SU-DHL-6 (cell line): ENCODE measurements at regions not wholly inside any gene's neighbourhood (a gene's known extent, or its start where the extent isn't known, plus 50 kb on each side); places are given as distances from the start of the nearest gene placed in this dataset.

ENCODE experiments used
- H2AFZ ChIP-seq: fragments of 200-600 bp; sonication (generic); 2 replicates; pipeline ENCODE4 v1.6.1; 2014; ENCODE audit warnings: low read depth, mild to moderate bottlenecking, moderate library complexity, mixed read lengths, antibody characterized with exemption, low read length; ENCODE audit not compliant: severe bottlenecking
- H3F3A ChIP-seq: fragments of 200-600 bp; shearing (Covaris generic); 2 replicates; pipeline ENCODE4 v1.6.0; 2016; ENCODE audit warnings: antibody characterized with exemption, mild to moderate bottlenecking; ENCODE audit not compliant: insufficient read depth
- H3K27ac ChIP-seq: fragments of 200-600 bp; sonication (generic); 2 replicates; pipeline ENCODE4 v1.5.1; 2016; ENCODE audit warnings: low read depth, mild to moderate bottlenecking, low read length, moderate library complexity, mixed read lengths
- H3K27me3 ChIP-seq: fragments of 200-600 bp; sonication (generic), shearing (Covaris generic); 2 replicates; pipeline ENCODE4 v1.6.0; 2014; ENCODE audit warnings: mild to moderate bottlenecking, low read length
- H3K36me3 ChIP-seq: fragments of 200-600 bp; sonication (generic); 2 replicates; pipeline ENCODE4 v1.6.1; 2014; ENCODE audit warnings: mild to moderate bottlenecking, low read length, mixed read lengths
- H3K4me2 ChIP-seq: fragments of 300-600, 200-600 bp; shearing (Covaris generic), sonication (generic); 2 replicates; pipeline ENCODE4 v1.6.0; 2014; ENCODE audit warnings: low read length, low read depth, mild to moderate bottlenecking; ENCODE audit not compliant: poor library complexity, severe bottlenecking
- H3K4me3 ChIP-seq: fragments of 200-600 bp; sonication (generic); 2 replicates; pipeline ENCODE4 v1.5.1; 2014; ENCODE audit warnings: antibody characterized with exemption, low read length, mild to moderate bottlenecking, mixed read lengths; ENCODE audit not compliant: insufficient read depth, poor library complexity, severe bottlenecking
- H3K79me2 ChIP-seq: fragments of 200-600 bp; sonication (generic); 2 replicates; pipeline ENCODE4 v1.6.1; 2014; ENCODE audit warnings: mild to moderate bottlenecking, low read length, moderate library complexity; ENCODE audit not compliant: insufficient read depth
- H3K9ac ChIP-seq: fragments of 200-600 bp; sonication (generic); 2 replicates; pipeline ENCODE4 v1.7.0; 2014; ENCODE audit warnings: mild to moderate bottlenecking, low read length
- H3K9me2 ChIP-seq: fragments of 200-600 bp; sonication (generic); replicated peaks from 2 replicates; pipeline ENCODE4 v1.6.1; 2014; ENCODE audit warnings: low read length; ENCODE audit not compliant: insufficient read depth
- H3K9me3 ChIP-seq: fragments of 200-600 bp; sonication (generic); 2 replicates; pipeline ENCODE4 v1.6.1; 2014; ENCODE audit warnings: low read length, mixed read lengths; ENCODE audit not compliant: insufficient read depth
- H4K20me1 ChIP-seq: fragments of 200-600 bp; sonication (generic); 2 replicates; pipeline ENCODE4 v1.6.1; 2014; ENCODE audit warnings: low read depth, mild to moderate bottlenecking, antibody characterized with exemption, low read length, moderate library complexity, mixed read lengths
- EZH2phosphoT487 ChIP-seq: fragments of 200-600 bp; sonication (generic), shearing (Covaris generic); conservative IDR thresholded peaks from 2 replicates; pipeline ENCODE4 v1.6.1; 2018; ENCODE audit warnings: mild to moderate bottlenecking, antibody characterized with exemption, low read length, moderate library complexity, mixed read lengths
- TF ChIP-seq, protein P1 (sequence below): fragments of 200-600 bp; sonication (generic); IDR thresholded peaks from one replicate; pipeline ENCODE4 v1.5.1; 2017; ENCODE audit warnings: antibody characterized with exemption, mild to moderate bottlenecking, low read length, moderate library complexity; ENCODE audit not compliant: insufficient read depth, poor library complexity, severe bottlenecking

DNA sequence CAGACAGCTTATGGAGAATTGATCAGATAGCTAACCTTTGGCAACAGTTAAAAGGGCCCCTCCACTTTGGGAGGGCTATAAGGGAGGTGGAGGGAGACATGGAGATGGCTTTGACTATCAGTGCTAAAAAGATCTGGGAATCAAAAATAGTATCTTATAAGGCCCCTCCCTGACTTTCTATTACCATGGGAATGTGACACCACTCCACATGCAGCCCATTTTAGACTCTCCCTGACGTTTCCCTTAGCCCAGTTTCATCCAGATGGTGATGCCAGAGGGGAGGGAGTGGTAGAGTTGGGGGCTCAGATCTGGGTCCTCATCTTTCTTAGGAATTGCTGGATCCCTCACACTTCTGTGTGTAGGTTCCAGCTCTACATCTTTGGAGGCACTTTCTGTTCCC lies 200.0 kb upstream of the DTNBP1 start:
- TF ChIP-seq EZH2phosphoT487 = no peak
- TF ChIP-seq, protein P1, sequence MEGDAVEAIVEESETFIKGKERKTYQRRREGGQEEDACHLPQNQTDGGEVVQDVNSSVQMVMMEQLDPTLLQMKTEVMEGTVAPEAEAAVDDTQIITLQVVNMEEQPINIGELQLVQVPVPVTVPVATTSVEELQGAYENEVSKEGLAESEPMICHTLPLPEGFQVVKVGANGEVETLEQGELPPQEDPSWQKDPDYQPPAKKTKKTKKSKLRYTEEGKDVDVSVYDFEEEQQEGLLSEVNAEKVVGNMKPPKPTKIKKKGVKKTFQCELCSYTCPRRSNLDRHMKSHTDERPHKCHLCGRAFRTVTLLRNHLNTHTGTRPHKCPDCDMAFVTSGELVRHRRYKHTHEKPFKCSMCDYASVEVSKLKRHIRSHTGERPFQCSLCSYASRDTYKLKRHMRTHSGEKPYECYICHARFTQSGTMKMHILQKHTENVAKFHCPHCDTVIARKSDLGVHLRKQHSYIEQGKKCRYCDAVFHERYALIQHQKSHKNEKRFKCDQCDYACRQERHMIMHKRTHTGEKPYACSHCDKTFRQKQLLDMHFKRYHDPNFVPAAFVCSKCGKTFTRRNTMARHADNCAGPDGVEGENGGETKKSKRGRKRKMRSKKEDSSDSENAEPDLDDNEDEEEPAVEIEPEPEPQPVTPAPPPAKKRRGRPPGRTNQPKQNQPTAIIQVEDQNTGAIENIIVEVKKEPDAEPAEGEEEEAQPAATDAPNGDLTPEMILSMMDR = no peak
- Histone ChIP-seq H4K20me1 (no peaks in the 10 kb centered on the region), H3K4me2 (no peak overlapping the region), H3K79me2 (no peaks in the 10 kb centered on the region), H3K9me2 (no peaks in the 10 kb centered on the region), H3K4me3 (no peak overlapping the region), H3K36me3 (no peaks in the 10 kb centered on the region), H3K9me3 (no peaks in the 10 kb centered on the region), H3K9ac (no peak overlapping the region), H3K27me3 (no peaks in the 10 kb centered on the region), H3K27ac (no peak overlapping the region), H3F3A (no peaks in the 10 kb centered on the region), H2AFZ (no peak overlapping the region)

DNA sequence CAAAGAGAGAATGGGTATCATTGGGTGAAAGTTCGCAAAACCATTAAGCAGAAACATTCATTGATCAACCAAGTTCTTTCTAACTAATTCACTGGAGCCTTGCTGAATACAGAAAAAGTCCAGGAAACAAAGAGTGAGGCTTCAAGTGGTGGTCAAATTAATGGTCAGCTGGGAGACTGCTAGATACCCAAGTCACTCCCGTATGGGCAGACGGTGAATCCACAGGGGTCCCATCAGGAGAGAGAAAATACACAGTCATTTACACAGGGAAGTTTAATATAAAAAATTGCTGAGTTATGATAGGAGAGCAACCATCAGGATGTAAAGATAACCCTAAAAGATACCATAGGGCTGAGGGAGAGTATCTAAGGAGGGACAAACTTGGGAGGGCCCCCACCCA lies 198.7 kb upstream of the DTNBP1 start:
- Histone ChIP-seq H3K4me3 (no peak overlapping the region), H3F3A (no peaks in the 10 kb centered on the region), H3K4me2 (no peak overlapping the region), H3K9me2 (no peaks in the 10 kb centered on the region), H3K27me3 (no peaks in the 10 kb centered on the region), H3K9me3 (no peaks in the 10 kb centered on the region), H3K9ac (no peak overlapping the region), H3K27ac (no peak overlapping the region), H3K79me2 (no peaks in the 10 kb centered on the region), H3K36me3 (no peaks in the 10 kb centered on the region), H4K20me1 (no peaks in the 10 kb centered on the region), H2AFZ (no peak overlapping the region)
- TF ChIP-seq, protein P1 = no peak
- no peak for TF ChIP-seq EZH2phosphoT487

DNA sequence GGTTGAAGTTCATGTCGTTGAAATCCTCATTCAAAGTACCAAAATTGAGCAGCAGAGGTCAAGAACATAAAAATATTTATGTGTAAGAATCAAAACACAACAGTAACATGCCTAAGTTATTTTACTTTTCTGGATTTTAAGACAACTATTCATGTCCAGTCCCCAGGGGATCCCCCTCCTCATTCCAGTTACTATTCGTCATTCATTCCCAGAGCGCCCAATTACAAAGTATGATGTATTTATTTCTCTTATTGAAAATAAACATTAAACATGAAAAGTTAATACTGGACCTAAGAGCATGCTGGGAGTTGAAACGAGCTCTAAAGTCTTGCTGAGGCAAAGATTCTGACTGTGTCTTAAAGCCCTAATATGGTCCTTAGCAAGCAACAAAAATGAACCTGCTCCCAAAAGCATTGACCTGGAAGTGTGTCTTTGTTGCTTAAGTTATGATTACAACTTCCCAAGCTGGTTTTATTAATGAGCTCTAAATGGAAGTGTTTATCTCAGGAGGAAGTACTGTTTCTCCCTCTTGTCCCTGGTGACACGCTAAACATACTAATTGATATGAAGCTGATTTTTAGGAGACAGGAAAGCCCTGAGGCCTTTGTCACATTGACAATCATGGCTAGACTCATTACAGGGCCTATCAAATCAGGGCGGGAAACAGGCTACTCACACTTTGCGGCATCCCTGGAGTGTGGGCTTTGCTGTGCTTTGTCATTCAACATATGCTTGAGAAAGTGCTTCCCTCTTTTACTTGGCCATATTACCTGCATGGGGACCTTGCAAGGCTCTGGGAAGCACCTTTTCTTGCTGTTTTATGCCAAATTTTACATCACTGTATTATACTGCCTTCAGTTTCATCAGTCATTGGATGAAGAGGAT lies 192.2 kb upstream of the DTNBP1 start:
- Histone ChIP-seq H3K27me3 (no peaks in the 10 kb centered on the region), H3K4me2 (no peak overlapping the region), H3K9me2 (no peaks in the 10 kb centered on the region), H3K36me3 (no peaks in the 10 kb centered on the region), H3K9ac (no peak overlapping the region), H3K27ac (no peak overlapping the region), H2AFZ (no peak overlapping the region), H3K4me3 (no peak overlapping the region), H3F3A (no peaks in the 10 kb centered on the region), H4K20me1 (no peaks in the 10 kb centered on the region), H3K9me3 (no peaks in the 10 kb centered on the region), H3K79me2 (no peaks in the 10 kb centered on the region)
- TF ChIP-seq, protein P1 = no peak
- no peak for TF ChIP-seq EZH2phosphoT487
